Mesenteric fat pad (tissue), 1 donor: ENCODE measurements at regions not wholly inside any gene's neighbourhood (a gene's known extent, or its start where the extent isn't known, plus 50 kb on each side); places are given as distances from the start of the nearest gene placed in this dataset.
"Not testable (repeated sequence)": the region's sequence is repeated elsewhere in the genome, so short reads cannot be mapped to it uniquely, and the experiment has no call there.

Experiments used
- DNase-seq: peaks from one replicate; pipeline ENCODE4 v3.0.0-alpha.2; 2020; ENCODE audit warnings: low spot score
- donor health status: DM: yes; HTN: yes; CAD: no.

DNA sequence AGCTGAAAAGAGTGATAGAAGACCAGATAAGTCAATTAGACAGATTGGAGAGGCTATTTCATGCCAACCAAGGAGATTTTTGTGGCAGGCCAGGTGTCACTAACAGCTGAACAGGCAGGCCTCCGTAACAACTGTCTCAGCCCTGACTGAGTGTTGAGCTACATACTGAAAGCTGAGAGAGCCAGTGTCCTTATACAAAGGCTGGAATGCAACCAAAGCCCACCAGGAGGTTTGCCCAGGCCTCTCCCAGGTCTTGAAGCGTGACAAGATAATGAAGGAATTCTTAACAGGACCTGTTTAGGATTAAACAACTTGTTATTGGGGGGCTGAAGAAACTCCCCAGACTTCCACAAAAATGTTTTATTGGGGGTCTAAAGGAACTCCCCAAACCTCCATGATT lies 290.2 kb upstream of the FRG1 start:
- DNase-seq: not testable (repeated sequence)

DNA sequence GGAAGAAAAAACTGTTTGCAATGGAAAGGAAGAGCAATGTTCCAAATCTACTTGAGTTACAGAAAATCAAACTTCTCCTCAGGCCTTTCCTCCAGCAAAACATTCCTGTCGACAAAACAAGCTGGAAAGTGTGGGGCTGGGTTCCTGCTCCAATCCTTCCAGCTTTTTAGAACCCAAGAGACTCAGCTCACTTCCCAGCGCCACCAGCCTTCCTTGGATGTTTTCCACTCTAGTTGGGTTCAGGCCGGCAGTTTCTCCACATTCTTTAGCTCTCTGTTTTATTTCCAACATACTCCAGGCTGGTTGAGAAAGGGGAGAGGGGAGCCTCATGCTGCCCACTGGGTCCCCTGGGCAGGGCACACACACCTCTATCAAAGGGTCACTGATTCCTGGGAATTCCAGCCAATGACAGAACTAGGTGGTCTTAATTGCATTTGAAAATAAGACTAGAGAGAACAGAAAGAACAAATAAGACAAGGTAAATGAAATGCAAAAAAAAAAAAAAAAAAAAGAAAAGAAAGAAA lies 287.5 kb upstream of the FRG1 start:
- not testable (repeated sequence) for DNase-seq

GRCh38 chr4:189653983-189654382 lies 286.7 kb upstream of the FRG1 start:
- not testable (repeated sequence) for DNase-seq

GRCh38 chr4:189654396-189654795 lies 286.3 kb upstream of the FRG1 start:
- not testable (repeated sequence) for DNase-seq

DNA sequence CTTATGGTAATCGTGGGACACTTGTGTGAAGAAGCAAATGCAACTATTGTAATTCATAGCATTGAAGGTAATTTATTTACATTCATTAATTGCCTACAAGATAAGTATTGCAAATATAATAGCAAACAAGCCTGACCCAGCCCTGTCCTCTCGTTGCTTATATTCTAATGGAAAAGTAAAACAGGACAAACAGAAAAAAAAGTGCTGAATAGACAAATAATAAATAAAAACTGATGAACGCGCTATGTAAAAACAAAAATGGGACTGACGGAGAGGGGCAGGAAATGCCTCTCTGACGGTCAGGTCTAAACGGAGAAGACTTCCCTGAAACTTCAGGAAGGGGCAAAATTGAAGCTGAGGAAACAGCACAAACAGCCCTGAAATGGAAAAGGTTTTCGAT lies 284.9 kb upstream of the FRG1 start:
- DNase-seq: not testable (repeated sequence)

DNA sequence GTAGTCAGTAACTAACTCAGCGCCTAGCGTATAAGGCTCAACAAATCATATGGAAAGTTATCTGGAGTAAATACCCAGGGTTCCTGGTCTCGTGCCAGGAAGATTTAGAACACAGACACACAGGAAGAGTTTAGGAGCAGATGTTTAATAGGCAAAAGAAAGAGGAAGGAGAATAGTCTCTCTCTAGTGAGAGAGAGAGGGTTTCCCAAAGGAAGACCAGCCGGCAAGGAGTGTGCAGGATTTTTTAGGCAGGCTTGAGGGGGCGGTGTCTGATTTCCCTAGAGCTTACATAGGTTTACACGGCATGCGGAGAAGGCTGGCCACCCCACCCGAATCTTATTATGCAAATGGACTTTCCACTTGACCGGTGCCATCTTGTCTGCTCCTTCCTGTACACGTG lies 284.0 kb upstream of the FRG1 start:
- DNase-seq: no peak

GRCh38 chr4:189658259-189658658 lies 282.4 kb upstream of the FRG1 start:
- not testable (repeated sequence) for DNase-seq

DNA sequence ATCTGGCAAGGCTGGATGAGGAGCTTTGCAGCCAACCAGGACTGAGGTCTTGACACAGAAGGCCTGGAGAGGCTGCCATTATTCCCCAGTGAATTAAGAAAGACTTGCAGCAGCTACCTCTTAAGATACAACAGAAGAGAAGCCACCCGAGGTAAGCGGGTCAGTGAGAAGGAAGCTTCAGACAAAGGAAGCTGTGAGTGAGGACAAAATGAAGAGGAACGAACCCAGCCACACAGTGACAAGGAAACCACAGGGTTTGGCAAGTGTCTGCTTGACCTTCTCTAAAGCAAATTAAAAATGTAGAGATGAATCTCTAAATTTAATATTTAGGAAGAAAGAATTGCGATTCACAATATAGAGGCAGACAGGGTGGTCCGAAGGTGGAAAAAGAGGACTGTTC lies 281.8 kb upstream of the FRG1 start:
- not testable (repeated sequence) for DNase-seq

GRCh38 chr4:189659287-189659686 lies 281.4 kb upstream of the FRG1 start:
- DNase-seq: no peak

DNA sequence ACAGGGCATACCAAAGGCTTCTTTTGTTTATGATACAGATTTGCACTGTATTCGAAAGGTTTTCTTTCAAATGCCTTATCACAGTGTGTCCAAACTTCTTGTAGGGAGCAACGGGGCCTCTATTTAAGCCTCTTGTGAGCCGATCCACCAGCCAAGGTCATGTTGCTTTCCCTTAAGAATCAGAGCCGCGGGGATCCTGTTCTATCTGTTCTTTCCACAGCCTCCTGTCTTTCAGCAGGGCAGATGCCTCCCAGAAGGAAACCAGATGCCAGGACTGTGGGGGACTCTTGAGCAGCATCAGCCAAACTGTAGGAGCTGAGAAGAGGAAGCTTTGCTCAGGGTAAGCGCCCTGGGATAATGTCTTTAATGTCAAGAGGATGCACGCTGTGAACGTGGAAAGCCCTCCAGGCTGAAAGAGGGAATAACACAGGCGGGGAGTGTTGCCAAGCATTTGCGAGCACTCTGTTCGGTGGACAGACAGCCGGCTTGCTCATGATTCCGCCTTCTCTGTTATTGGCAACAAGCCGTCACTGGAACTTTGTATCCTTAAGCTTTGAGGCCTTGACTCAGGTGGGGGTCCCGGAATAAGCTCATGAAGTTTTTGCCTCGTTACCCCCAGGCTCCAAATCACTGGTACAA lies 279.8 kb upstream of the FRG1 start:
- DNase-seq: no peak

- no peak for DNase-seq
Measured at GRCh38 chr4:189664693-189665250, 275.9 kb upstream of the FRG1 start.

- not testable (repeated sequence) for DNase-seq
Measured at GRCh38 chr4:189665712-189666305, 274.9 kb upstream of the FRG1 start.

DNA sequence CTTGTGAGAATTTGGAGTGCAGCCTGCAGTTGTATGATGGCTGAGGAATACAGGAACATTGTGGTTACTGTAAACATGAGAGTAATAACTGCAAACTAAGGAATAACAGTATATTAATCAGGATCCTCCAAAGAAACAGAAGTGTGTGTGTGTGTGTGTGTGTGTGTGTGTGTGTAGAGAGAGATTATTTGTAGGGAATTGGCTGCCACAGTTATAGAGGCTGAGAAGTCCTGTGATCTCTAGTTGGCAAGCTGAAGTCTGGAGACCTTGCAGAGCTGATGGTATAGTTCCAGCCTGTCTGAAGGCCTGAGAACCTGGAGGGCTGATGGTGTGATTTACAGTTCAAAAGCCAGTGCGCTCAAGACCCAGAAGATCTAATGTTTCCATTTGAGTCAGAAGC lies 273.3 kb upstream of the FRG1 start:
- DNase-seq: not testable (repeated sequence)

DNA sequence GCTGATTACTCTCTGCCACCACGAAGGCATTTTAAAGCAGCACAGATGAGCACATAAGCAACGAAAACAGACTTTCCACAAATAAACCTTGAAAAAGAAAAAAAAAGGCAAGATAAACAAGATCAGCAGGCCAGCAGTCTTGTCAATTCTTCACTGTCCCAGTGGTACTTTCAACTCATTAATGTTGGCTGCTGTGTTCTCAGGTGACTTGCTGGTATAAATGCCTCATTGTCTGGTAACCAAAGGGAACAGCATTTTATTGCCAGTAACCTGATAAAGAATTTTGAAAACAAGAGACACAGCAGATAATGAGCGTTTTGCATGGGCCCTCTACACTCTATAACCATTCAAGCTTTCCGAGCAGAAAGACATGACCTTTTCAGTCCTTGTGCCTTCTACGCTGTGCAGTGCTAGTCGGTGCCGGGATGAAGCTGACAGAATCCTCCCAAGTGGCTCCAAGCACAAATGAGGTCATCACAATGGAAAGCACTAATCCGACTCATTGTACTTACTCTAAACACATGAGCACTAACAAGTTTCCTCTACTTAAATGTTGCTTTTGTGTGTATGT lies 242.9 kb upstream of the FRG1 start:
- not testable (repeated sequence) for DNase-seq

GRCh38 chr4:189703000-189703399 lies 237.7 kb upstream of the FRG1 start:
- not testable (repeated sequence) for DNase-seq

- not testable (repeated sequence) for DNase-seq
Measured at GRCh38 chr4:189706821-189707220, 233.9 kb upstream of the FRG1 start.

DNA sequence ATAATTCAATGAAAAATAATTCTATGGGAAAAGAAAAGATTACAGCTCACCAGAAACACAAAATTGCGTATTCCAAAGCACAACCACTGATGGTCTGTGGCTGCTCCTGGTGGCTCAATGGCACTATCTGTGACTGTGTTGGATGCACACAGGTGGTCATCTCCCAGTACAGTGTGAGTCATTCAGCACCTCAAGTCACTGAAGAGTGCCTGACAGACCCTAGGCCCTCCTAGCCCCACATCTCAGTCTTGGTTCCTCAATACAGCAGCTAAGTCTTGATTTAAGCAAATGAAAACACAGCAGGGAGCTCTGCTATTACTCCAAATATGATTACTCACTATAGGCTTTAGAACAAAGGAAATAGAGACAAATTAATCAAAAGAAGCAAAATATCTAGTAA lies 233.4 kb upstream of the FRG1 start:
- not testable (repeated sequence) for DNase-seq

DNA sequence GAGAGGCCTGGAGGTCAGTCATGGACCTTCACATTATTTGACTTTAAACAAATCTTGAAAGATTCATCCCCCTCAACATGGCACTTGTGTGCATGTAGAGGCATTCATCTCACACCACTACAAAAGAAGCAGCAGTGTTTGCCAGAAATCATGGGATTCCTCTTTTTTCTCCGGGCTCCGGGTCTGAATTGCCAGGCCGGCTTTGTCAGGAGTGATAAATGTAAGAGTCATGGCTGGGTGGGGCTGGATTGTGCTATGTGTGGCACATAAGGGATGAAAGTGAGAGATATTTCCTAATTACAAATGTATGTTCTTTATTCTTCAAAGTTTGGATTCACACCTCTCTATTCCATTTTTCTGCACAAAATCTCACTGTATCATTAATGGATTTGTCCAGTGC lies 228.7 kb upstream of the FRG1 start:
- DNase-seq: not testable (repeated sequence)

- DNase-seq: not testable (repeated sequence)
Measured at GRCh38 chr4:189721016-189721993, 219.4 kb upstream of the FRG1 start.

- DNase-seq: not testable (repeated sequence)
Measured at GRCh38 chr4:189722324-189723003, 218.2 kb upstream of the FRG1 start.
